ENCODE measurements at regions not wholly inside any gene's neighbourhood (a gene's known extent, or its start where the extent isn't known, plus 50 kb on each side); places are given as distances from the start of the nearest gene placed in this dataset.

DNA sequence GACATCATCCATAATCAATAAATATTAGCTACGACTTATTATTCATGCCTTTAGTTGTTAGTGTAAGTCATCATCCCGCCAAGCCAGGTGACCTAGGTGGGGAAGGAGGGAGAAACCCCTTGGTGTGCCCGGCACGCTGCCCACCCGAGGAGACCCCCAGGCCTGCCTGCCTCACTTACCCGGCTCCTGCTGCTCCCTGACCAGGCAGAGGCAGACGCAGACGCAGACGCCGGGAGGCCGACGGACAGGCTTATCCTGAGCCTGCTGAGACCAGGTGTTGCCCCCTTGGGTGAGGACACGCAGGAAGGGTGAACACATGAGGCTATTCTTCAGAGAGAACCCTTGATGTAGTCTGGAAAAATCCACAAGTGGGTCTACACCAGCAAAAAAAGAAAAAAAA lies 401.8 kb downstream of the GALR1 start:
- Histone ChIP-seq H3K9me3 (ENCODE audit: low read depth) (no peaks in the 10 kb centered on the region), H3F3A (ENCODE audit: insufficient read depth) (no peaks in the 10 kb centered on the region), H3K36me3 (ENCODE audit: low read depth) (no peaks in the 10 kb centered on the region), H3K4me2 (ENCODE audit: unreplicated experiment) (no peak overlapping the region), H3K9ac (no peak overlapping the region), H3K4me3 (no peak overlapping the region), H3K4me1 (ENCODE audit: insufficient read depth) (no peaks in the 10 kb centered on the region), H4K20me1 (ENCODE audit: insufficient read depth) (no peaks in the 10 kb centered on the region), H3K79me2 (ENCODE audit: insufficient read depth) (no peaks in the 10 kb centered on the region), H3K9me2 (ENCODE audit: insufficient read depth) (no peaks in the 10 kb centered on the region), H3K27ac (no peak overlapping the region), H3K27me3 (replicated peaks; ENCODE audit: insufficient read depth) (no peaks in the 10 kb centered on the region), H2AFZ (no peak overlapping the region)
- WGBS, 2 experiments (ENCODE audit: low coverage in 1 of 2, low lambda C conversion rate in 2 of 2, missing lambda C conversion rate in 2 of 2), result 44 to 59% methylated on average over 12 to 13 of the region's 13 CpGs
- no peak for DNase-seq
- no peak for TF ChIP-seq EZH2phosphoT487 (IDR thresholded peaks at IDR 0.05; ENCODE audit: insufficient read depth, low read depth)
- TF ChIP-seq EZH2 (IDR thresholded peaks at IDR 0.05; ENCODE audit: insufficient read depth, poor library complexity, severe bottlenecking), result no peak
- in situ Hi-C loops (cut with MboI), result loop anchor here (25.0 kb wide), 2 partner anchors 664 to 864 kb away; no protein-coding TSS in a partner anchor

DNA sequence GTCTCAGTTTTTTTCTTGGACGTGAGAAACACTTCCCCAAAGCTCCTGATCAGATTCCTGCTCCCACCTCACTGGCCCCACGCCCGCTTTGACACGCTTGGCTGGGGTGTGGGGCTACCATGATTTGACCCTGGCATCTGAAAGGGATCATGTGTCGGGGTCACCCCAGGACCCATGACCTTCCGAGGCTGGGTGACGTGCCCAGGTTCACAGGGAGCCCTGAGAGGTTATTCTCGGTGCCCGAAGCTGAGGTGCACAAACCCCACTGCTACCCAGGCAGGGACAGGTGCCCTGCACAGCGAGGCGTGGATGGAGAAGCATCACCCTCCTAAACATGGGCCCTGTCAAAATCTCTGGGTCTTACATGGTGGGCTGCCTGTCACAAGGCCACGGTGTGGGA lies 404.1 kb downstream of the GALR1 start:
- no peaks in the 10 kb centered on the region for H4K20me1 ChIP-seq (ENCODE audit: insufficient read depth)
- in situ Hi-C loops (cut with MboI), result loop anchor here (25.0 kb wide), 2 partner anchors 666 to 866 kb away; no protein-coding TSS in a partner anchor
- H3K9ac ChIP-seq, result no peak overlapping the region
- H3K27ac ChIP-seq, result no peak overlapping the region
- no peak overlapping the region for H3K4me3 ChIP-seq
- no peaks in the 10 kb centered on the region for H3K27me3 ChIP-seq (replicated peaks; ENCODE audit: insufficient read depth)
- H3K79me2 ChIP-seq (ENCODE audit: insufficient read depth), result no peaks in the 10 kb centered on the region
- H3K9me3 ChIP-seq (ENCODE audit: low read depth), result no peaks in the 10 kb centered on the region
- no peaks in the 10 kb centered on the region for H3K36me3 ChIP-seq (ENCODE audit: low read depth)
- DNase-seq, result no peak
- no peak overlapping the region for H2AFZ ChIP-seq
- H3K4me2 ChIP-seq (ENCODE audit: unreplicated experiment), result no peak overlapping the region
- no peaks in the 10 kb centered on the region for H3K4me1 ChIP-seq (ENCODE audit: insufficient read depth)
- H3F3A ChIP-seq (ENCODE audit: insufficient read depth), result no peaks in the 10 kb centered on the region
- no peaks in the 10 kb centered on the region for H3K9me2 ChIP-seq (ENCODE audit: insufficient read depth)
- TF ChIP-seq EZH2phosphoT487 (IDR thresholded peaks at IDR 0.05; ENCODE audit: insufficient read depth, low read depth), result no peak
- no peak for TF ChIP-seq EZH2 (IDR thresholded peaks at IDR 0.05; ENCODE audit: insufficient read depth, poor library complexity, severe bottlenecking)
- WGBS, 2 experiments (ENCODE audit: low coverage in 1 of 2, low lambda C conversion rate in 2 of 2, missing lambda C conversion rate in 2 of 2), result 50 to 56% methylated on average over 11 to 12 of the region's 12 CpGs

- WGBS, 2 experiments (ENCODE audit: low coverage in 1 of 2, low lambda C conversion rate in 2 of 2, missing lambda C conversion rate in 2 of 2), result 40 to 48% methylated on average over 5 of the region's 5 CpGs
- Histone ChIP-seq H4K20me1 (ENCODE audit: insufficient read depth) (no peaks in the 10 kb centered on the region), H3K9me2 (ENCODE audit: insufficient read depth) (no peaks in the 10 kb centered on the region), H3K4me3 (no peak overlapping the region), H3K4me2 (ENCODE audit: unreplicated experiment) (no peak overlapping the region), H3K27me3 (replicated peaks; ENCODE audit: insufficient read depth) (no peaks in the 10 kb centered on the region), H3K36me3 (ENCODE audit: low read depth) (no peaks in the 10 kb centered on the region), H3F3A (ENCODE audit: insufficient read depth) (no peaks in the 10 kb centered on the region), H3K4me1 (ENCODE audit: insufficient read depth) (no peaks in the 10 kb centered on the region), H3K27ac (no peak overlapping the region), H3K9me3 (ENCODE audit: low read depth) (no peaks in the 10 kb centered on the region), H2AFZ (no peak overlapping the region), H3K9ac (no peak overlapping the region), H3K79me2 (ENCODE audit: insufficient read depth) (no peaks in the 10 kb centered on the region)
- TF ChIP-seq EZH2 (IDR thresholded peaks at IDR 0.05; ENCODE audit: insufficient read depth, poor library complexity, severe bottlenecking) (no peak), EZH2phosphoT487 (IDR thresholded peaks at IDR 0.05; ENCODE audit: insufficient read depth, low read depth) (no peak)
- in situ Hi-C loops (cut with MboI), result loop anchor here (25.0 kb wide), 2 partner anchors 667 to 867 kb away; no protein-coding TSS in a partner anchor
- no peak for DNase-seq
Measured at GRCh38 chr18:77654302-77654701, 404.7 kb downstream of the GALR1 start.

GRCh38 chr18:77657651-77658298 lies 408.1 kb downstream of the GALR1 start:
- Histone ChIP-seq H3K4me3 (no peak overlapping the region), H3K9me3 (ENCODE audit: low read depth) (no peaks in the 10 kb centered on the region), H3K79me2 (ENCODE audit: insufficient read depth) (no peaks in the 10 kb centered on the region), H3K9ac (no peak overlapping the region), H3F3A (ENCODE audit: insufficient read depth) (no peaks in the 10 kb centered on the region), H4K20me1 (ENCODE audit: insufficient read depth) (no peaks in the 10 kb centered on the region), H3K9me2 (ENCODE audit: insufficient read depth) (no peaks in the 10 kb centered on the region), H2AFZ (no peak overlapping the region), H3K4me1 (ENCODE audit: insufficient read depth) (no peaks in the 10 kb centered on the region), H3K27me3 (replicated peaks; ENCODE audit: insufficient read depth) (no peaks in the 10 kb centered on the region), H3K4me2 (ENCODE audit: unreplicated experiment) (no peak overlapping the region), H3K36me3 (ENCODE audit: low read depth) (no peaks in the 10 kb centered on the region), H3K27ac (no peak overlapping the region)
- TF ChIP-seq EZH2 (IDR thresholded peaks at IDR 0.05; ENCODE audit: insufficient read depth, poor library complexity, severe bottlenecking), result no peak
- no peak for TF ChIP-seq EZH2phosphoT487 (IDR thresholded peaks at IDR 0.05; ENCODE audit: insufficient read depth, low read depth)
- in situ Hi-C loops (cut with MboI), result loop anchor here (25.0 kb wide), 2 partner anchors 670 to 870 kb away; no protein-coding TSS in a partner anchor
- WGBS, 2 experiments (ENCODE audit: low coverage in 1 of 2, low lambda C conversion rate in 2 of 2, missing lambda C conversion rate in 2 of 2), result 50 to 56% methylated on average over 31 of the region's 31 CpGs
- DNase-seq, result no peak
